ENCODE measurements at regions not wholly inside any gene's neighbourhood (a gene's known extent, or its start where the extent isn't known, plus 50 kb on each side); places are given as distances from the start of the nearest gene placed in this dataset.

GRCh38 chr2:219728991-219729487 is 101.6 kb downstream of the SLC4A3 start (continued):
- no peak for TF ChIP-seq ZNF740 (CRISPR knock-in tag; IDR thresholded peaks at IDR 0.05)
- no peak for TF ChIP-seq ZNF740 (tag; IDR thresholded peaks at IDR 0.05)
- no peak for TF ChIP-seq EZH2 (IDR thresholded peaks at IDR 0.05; ENCODE audit: borderline replicate concordance, low read depth, low read length)
- TF ChIP-seq EP300 (IDR thresholded peaks at IDR 0.05; ENCODE audit: low read length): peak; percentile 35; the same call in 1 of the 2 replicates
- TF ChIP-seq ZFP91 (CRISPR knock-in tag; IDR thresholded peaks at IDR 0.05): no peak
- no peak for TF ChIP-seq PHF8 (IDR thresholded peaks at IDR 0.05; ENCODE audit: borderline replicate concordance, low read length)
- no peak for TF ChIP-seq ATF1 (CRISPR knock-in tag; IDR thresholded peaks at IDR 0.05)
- TF ChIP-seq ATF1 (tag; IDR thresholded peaks at IDR 0.05): no peak
- no peak for TF ChIP-seq ZC3H4 (CRISPR knock-in tag; IDR thresholded peaks at IDR 0.05; ENCODE audit: borderline replicate concordance)
- no peak for TF ChIP-seq FOXA1 (IDR thresholded peaks at IDR 0.05; ENCODE audit: borderline replicate concordance)
- TF ChIP-seq MTA2 (IDR thresholded peaks at IDR 0.05; ENCODE audit: low read depth): peak; percentile 43; the same call in 1 of the 2 replicates
- TF ChIP-seq E2F3 (CRISPR knock-in tag; IDR thresholded peaks at IDR 0.05): no peak
- no peak for TF ChIP-seq NR0B1 (IDR thresholded peaks at IDR 0.05; ENCODE audit: partially characterized antibody)
- peak in 1 of 2 experiments; percentile 86; a peak in 2 of 4 replicates for TF ChIP-seq RCOR1 (IDR thresholded peaks at IDR 0.05; ENCODE audit: borderline replicate concordance in 1 of 2, low read depth in 2 of 2, low read length in 2 of 2)
- TF ChIP-seq TAL1 (IDR thresholded peaks at IDR 0.05): peak; percentile 76
- no peak for TF ChIP-seq HINFP (tag; conservative IDR thresholded peaks at IDR 0.05; ENCODE audit: low read depth)
- TF ChIP-seq TEAD4 (IDR thresholded peaks at IDR 0.05; ENCODE audit: low read length): peak; percentile 88
- TF ChIP-seq TEAD4 (CRISPR knock-in tag; IDR thresholded peaks at IDR 0.05; ENCODE audit: borderline replicate concordance): no peak
- no peak for TF ChIP-seq ZMIZ1 (IDR thresholded peaks at IDR 0.05; ENCODE audit: low read depth in 2 of 2, low read length in 2 of 2)

Measured in K562 (cell line).